ENCODE measurements at regions not wholly inside any gene's neighbourhood (a gene's known extent, or its start where the extent isn't known, plus 50 kb on each side); places are given as distances from the start of the nearest gene placed in this dataset.
A peak's percentile ranks its signal among the peaks of the same experiment; 100 is the strongest.

GRCh38 chr3:10695595-10696285 is 120.3 kb upstream of the SLC6A11 start:
- no peak for FAIRE-seq
- H3K4me1 ChIP-seq (ENCODE audit: insufficient read depth, low read length): no peaks in the 10 kb centered on the region
- no peak overlapping the region for H3K9ac ChIP-seq (ENCODE audit: insufficient read depth, low read depth, low read length)
- in situ Hi-C loops (cut with HindIII; ENCODE audit: extremely low pct_ligation_motif_present, low pct_unique_long_range_greater_than_20kb): no loop called here
- H3K4me2 ChIP-seq (ENCODE audit: low read depth, low read length): no peak overlapping the region
- H3K36me3 ChIP-seq (replicated peaks in 1 of 2; ENCODE audit: control insufficient read depth in 1 of 2, insufficient read depth in 2 of 2, low read length in 2 of 2): no peaks in the 10 kb centered on the region
- no peak overlapping the region for H3K27ac ChIP-seq (ENCODE audit: extremely low read length, insufficient read depth, low read length)
- WGBS (ENCODE audit: low lambda C conversion rate): 2% methylated on average over 4 of the region's 4 CpGs
- H3K9me3 ChIP-seq (ENCODE audit: low read length): no peaks in the 10 kb centered on the region
- POLR2A ChIA-PET: no interaction called here
- no peak for ATAC-seq
- intact Hi-C loops (cut with micrococcal nuclease; ENCODE audit: unreplicated experiment): no loop called here
- TF ChIP-seq ASH2L (IDR thresholded peaks at IDR 0.05; ENCODE audit: insufficient read length, low read depth, low read length) (no peak), MAFK (conservative IDR thresholded peaks at IDR 0.05 in 1 of 2, IDR thresholded peaks at IDR 0.05 in 1 of 2; ENCODE audit: low read length in 2 of 2) (0 out of 4 replicates have a peak, but pooled peaks of 1 of the 2 experiments have one; percentile 4), ZNF343 (CRISPR knock-in tag; IDR thresholded peaks at IDR 0.05) (no peak), CEBPZ (IDR thresholded peaks at IDR 0.05; ENCODE audit: low read length) (no peak), MXI1 (IDR thresholded peaks at IDR 0.05; ENCODE audit: borderline replicate concordance, low read depth, low read length) (no peak), ZNF232 (CRISPR knock-in tag; IDR thresholded peaks at IDR 0.05; ENCODE audit: borderline replicate concordance) (no peak), ZNF101 (CRISPR knock-in tag; IDR thresholded peaks at IDR 0.05; ENCODE audit: borderline replicate concordance, low read depth) (no peak), PITX1 (CRISPR knock-in tag; IDR thresholded peaks at IDR 0.05) (no peak)
- no peak overlapping the region for H2AFZ ChIP-seq (ENCODE audit: low read length)
- 0 out of 5 replicates have a peak, but pooled peaks cover 0 to 1% of the 10 kb centered on the region in 2 experiments for H3K27me3 ChIP-seq (ENCODE audit: control insufficient read depth in 1 of 2, insufficient read depth in 2 of 2, low read length in 2 of 2)
- no peaks in the 10 kb centered on the region for H3K79me2 ChIP-seq (ENCODE audit: insufficient read depth, low read length)
- no peaks in the 10 kb centered on the region for H4K20me1 ChIP-seq (ENCODE audit: insufficient read depth, low read length)
- DNase-seq (ENCODE audit: low spot score): no peak
- CTCF ChIA-PET (ENCODE audit: low intra/inter-chr PET ratio, low total read pairs): no interaction called here
- no peak overlapping the region for H3K4me3 ChIP-seq (replicated peaks in 1 of 3; ENCODE audit: insufficient read depth in 1 of 3, low read depth in 2 of 3, low read length in 3 of 3)
- BruUV-seq (replicated peaks): no TSS peak

All from HepG2 (cell line).